ENCODE measurements at regions not wholly inside any gene's neighbourhood (a gene's known extent, or its start where the extent isn't known, plus 50 kb on each side); places are given as distances from the start of the nearest gene placed in this dataset.

- H3K14ac ChIP-seq (ENCODE audit: low read length in 2 of 2) = no peak overlapping the region
Measured at GRCh38 chr15:93762036-93762435, 469.3 kb upstream of the MCTP2 start.

GRCh38 chr15:93759629-93760028, 471.7 kb upstream of the MCTP2 start:
- WGBS = 43% methylated on average over 1 of the region's 3 CpGs
- H3K4ac ChIP-seq (ENCODE audit: low read depth in 1 of 2, low read length in 2 of 2) = no peak overlapping the region
- H3K14ac ChIP-seq (ENCODE audit: low read length in 2 of 2) = no peak overlapping the region
- no peak overlapping the region for H2AK5ac ChIP-seq (ENCODE audit: low read length, severe bottlenecking)
- no peaks in the 10 kb centered on the region for H3K79me1 ChIP-seq (replicated peaks; ENCODE audit: low read length, poor library complexity, severe bottlenecking)
- H3K27me3 ChIP-seq (ENCODE audit: control insufficient read depth in 1 of 2, insufficient read depth in 1 of 2, low read length in 2 of 2) = no peaks in the 10 kb centered on the region
- H3K27ac ChIP-seq (ENCODE audit: low read length, poor library complexity, severe bottlenecking) = no peak overlapping the region
- peaks cover 7% of the 10 kb centered on the region for H3K9me3 ChIP-seq (ENCODE audit: control insufficient read depth, low read length)
- H3K23ac ChIP-seq (ENCODE audit: low read length in 2 of 2) = no peak overlapping the region
- no peak for DNase-seq
- H3K4me2 ChIP-seq (ENCODE audit: low read length, poor library complexity, severe bottlenecking) = no peak overlapping the region
- H3K4me1 ChIP-seq (ENCODE audit: control insufficient read depth, insufficient read depth, low read depth, low read length) = no peaks in the 10 kb centered on the region
- no peak overlapping the region for H3K18ac ChIP-seq (ENCODE audit: low read depth in 1 of 2, low read length in 2 of 2)
- H2BK15ac ChIP-seq (ENCODE audit: low read depth, poor library complexity, severe bottlenecking) = no peak overlapping the region
- no peaks in the 10 kb centered on the region for H3K36me3 ChIP-seq (ENCODE audit: control insufficient read depth in 1 of 2, insufficient read depth in 2 of 2, low read depth in 1 of 2, low read length in 2 of 2)
- H2BK12ac ChIP-seq (ENCODE audit: low read length in 2 of 2) = no peak overlapping the region
- no peak overlapping the region for H3K4me3 ChIP-seq (ENCODE audit: insufficient read depth in 1 of 2, low read depth in 1 of 2, low read length in 2 of 2)
- no peak overlapping the region for H4K8ac ChIP-seq (ENCODE audit: low read length)
- no peak overlapping the region for H2BK120ac ChIP-seq (ENCODE audit: low read depth, low read length)
- no peak overlapping the region for H2BK5ac ChIP-seq (ENCODE audit: low read depth, low read length, poor library complexity, severe bottlenecking)
- no peak overlapping the region for H3K9ac ChIP-seq (ENCODE audit: low read length)
- H2AFZ ChIP-seq (ENCODE audit: low read depth, low read length) = no peak overlapping the region
- H4K91ac ChIP-seq (ENCODE audit: low read length) = no peak overlapping the region

More at GRCh38 chr15:93762036-93762435, 469.3 kb upstream of the MCTP2 start:
- no peak overlapping the region for H2BK15ac ChIP-seq (ENCODE audit: low read depth, poor library complexity, severe bottlenecking)
- no peak overlapping the region for H4K8ac ChIP-seq (ENCODE audit: low read length)
- no peak for DNase-seq
- no peak overlapping the region for H2BK120ac ChIP-seq (ENCODE audit: low read depth, low read length)
- H3K27ac ChIP-seq (ENCODE audit: low read length, poor library complexity, severe bottlenecking) = no peak overlapping the region
- H3K4ac ChIP-seq (ENCODE audit: low read depth in 1 of 2, low read length in 2 of 2) = no peak overlapping the region
- H3K79me1 ChIP-seq (replicated peaks; ENCODE audit: low read length, poor library complexity, severe bottlenecking) = no peaks in the 10 kb centered on the region
- H2BK12ac ChIP-seq (ENCODE audit: low read length in 2 of 2) = no peak overlapping the region
- WGBS = 89% methylated on average over 3 of the region's 3 CpGs
- H3K4me1 ChIP-seq (ENCODE audit: control insufficient read depth, insufficient read depth, low read depth, low read length) = no peaks in the 10 kb centered on the region
- H2AFZ ChIP-seq (ENCODE audit: low read depth, low read length) = no peak overlapping the region
- H3K4me3 ChIP-seq (ENCODE audit: insufficient read depth in 1 of 2, low read depth in 1 of 2, low read length in 2 of 2) = no peak overlapping the region
- peaks cover 5% of the 10 kb centered on the region for H3K9me3 ChIP-seq (ENCODE audit: control insufficient read depth, low read length)
- H3K18ac ChIP-seq (ENCODE audit: low read depth in 1 of 2, low read length in 2 of 2) = no peak overlapping the region
- H3K4me2 ChIP-seq (ENCODE audit: low read length, poor library complexity, severe bottlenecking) = no peak overlapping the region
- H2BK5ac ChIP-seq (ENCODE audit: low read depth, low read length, poor library complexity, severe bottlenecking) = no peak overlapping the region
- H3K9ac ChIP-seq (ENCODE audit: low read length) = no peak overlapping the region
- H2AK5ac ChIP-seq (ENCODE audit: low read length, severe bottlenecking) = no peak overlapping the region
- H3K27me3 ChIP-seq (ENCODE audit: control insufficient read depth in 1 of 2, insufficient read depth in 1 of 2, low read length in 2 of 2) = no peaks in the 10 kb centered on the region
- H3K36me3 ChIP-seq (ENCODE audit: control insufficient read depth in 1 of 2, insufficient read depth in 2 of 2, low read depth in 1 of 2, low read length in 2 of 2) = no peaks in the 10 kb centered on the region
- H3K23ac ChIP-seq (ENCODE audit: low read length in 2 of 2) = no peak overlapping the region
- no peak overlapping the region for H4K91ac ChIP-seq (ENCODE audit: low read length)

- H3K9ac ChIP-seq (ENCODE audit: low read length) = no peak overlapping the region
- no peak overlapping the region for H2BK12ac ChIP-seq (ENCODE audit: low read length in 2 of 2)
- H2AFZ ChIP-seq (ENCODE audit: low read depth, low read length) = no peak overlapping the region
- no peak overlapping the region for H2BK120ac ChIP-seq (ENCODE audit: low read depth, low read length)
- no peak overlapping the region for H3K14ac ChIP-seq (ENCODE audit: low read length in 2 of 2)
- H3K4me2 ChIP-seq (ENCODE audit: low read length, poor library complexity, severe bottlenecking) = no peak overlapping the region
- no peak overlapping the region for H3K4me3 ChIP-seq (ENCODE audit: insufficient read depth in 1 of 2, low read depth in 1 of 2, low read length in 2 of 2)
- no peak for DNase-seq
- no peak overlapping the region for H4K8ac ChIP-seq (ENCODE audit: low read length)
- no peak overlapping the region for H3K23ac ChIP-seq (ENCODE audit: low read length in 2 of 2)
- no peaks in the 10 kb centered on the region for H3K79me1 ChIP-seq (replicated peaks; ENCODE audit: low read length, poor library complexity, severe bottlenecking)
- no peak overlapping the region for H4K91ac ChIP-seq (ENCODE audit: low read length)
- H2BK15ac ChIP-seq (ENCODE audit: low read depth, poor library complexity, severe bottlenecking) = no peak overlapping the region
- no peak overlapping the region for H3K4ac ChIP-seq (ENCODE audit: low read depth in 1 of 2, low read length in 2 of 2)
- H2BK5ac ChIP-seq (ENCODE audit: low read depth, low read length, poor library complexity, severe bottlenecking) = no peak overlapping the region
- no peak overlapping the region for H3K27ac ChIP-seq (ENCODE audit: low read length, poor library complexity, severe bottlenecking)
- 69% methylated on average over 2 of the region's 2 CpGs for WGBS
- peaks cover 7% of the 10 kb centered on the region for H3K9me3 ChIP-seq (ENCODE audit: control insufficient read depth, low read length)
- H2AK5ac ChIP-seq (ENCODE audit: low read length, severe bottlenecking) = no peak overlapping the region
- no peaks in the 10 kb centered on the region for H3K36me3 ChIP-seq (ENCODE audit: control insufficient read depth in 1 of 2, insufficient read depth in 2 of 2, low read depth in 1 of 2, low read length in 2 of 2)
- no peaks in the 10 kb centered on the region for H3K4me1 ChIP-seq (ENCODE audit: control insufficient read depth, insufficient read depth, low read depth, low read length)
- no peak overlapping the region for H3K18ac ChIP-seq (ENCODE audit: low read depth in 1 of 2, low read length in 2 of 2)
- no peaks in the 10 kb centered on the region for H3K27me3 ChIP-seq (ENCODE audit: control insufficient read depth in 1 of 2, insufficient read depth in 1 of 2, low read length in 2 of 2)
Measured at GRCh38 chr15:93758824-93759223, 472.5 kb upstream of the MCTP2 start.

GRCh38 chr15:93748710-93749109, 482.7 kb upstream of the MCTP2 start:
- Histone ChIP-seq H2BK120ac (ENCODE audit: low read depth, low read length) (no peak overlapping the region), H3K27me3 (ENCODE audit: control insufficient read depth in 1 of 2, insufficient read depth in 1 of 2, low read length in 2 of 2) (no peaks in the 10 kb centered on the region), H3K4me2 (ENCODE audit: low read length, poor library complexity, severe bottlenecking) (no peak overlapping the region), H3K4me1 (ENCODE audit: control insufficient read depth, insufficient read depth, low read depth, low read length) (no peaks in the 10 kb centered on the region), H3K4ac (ENCODE audit: low read depth in 1 of 2, low read length in 2 of 2) (no peak overlapping the region), H3K79me1 (replicated peaks; ENCODE audit: low read length, poor library complexity, severe bottlenecking) (no peaks in the 10 kb centered on the region), H2BK15ac (ENCODE audit: low read depth, poor library complexity, severe bottlenecking) (no peak overlapping the region), H2AK5ac (ENCODE audit: low read length, severe bottlenecking) (no peak overlapping the region), H3K36me3 (ENCODE audit: control insufficient read depth in 1 of 2, insufficient read depth in 2 of 2, low read depth in 1 of 2, low read length in 2 of 2) (no peaks in the 10 kb centered on the region), H3K9me3 (ENCODE audit: control insufficient read depth, low read length) (peaks cover 27% of the 10 kb centered on the region), H3K14ac (ENCODE audit: low read length in 2 of 2) (no peak overlapping the region), H3K27ac (ENCODE audit: low read length, poor library complexity, severe bottlenecking) (no peak overlapping the region), H3K18ac (ENCODE audit: low read depth in 1 of 2, low read length in 2 of 2) (no peak overlapping the region), H2BK12ac (ENCODE audit: low read length in 2 of 2) (no peak overlapping the region), H2AFZ (ENCODE audit: low read depth, low read length) (no peak overlapping the region), H3K4me3 (ENCODE audit: insufficient read depth in 1 of 2, low read depth in 1 of 2, low read length in 2 of 2) (no peak overlapping the region), H2BK5ac (ENCODE audit: low read depth, low read length, poor library complexity, severe bottlenecking) (no peak overlapping the region), H4K8ac (ENCODE audit: low read length) (no peak overlapping the region), H4K91ac (ENCODE audit: low read length) (no peak overlapping the region), H3K9ac (ENCODE audit: low read length) (no peak overlapping the region), H3K23ac (ENCODE audit: low read length in 2 of 2) (no peak overlapping the region)
- DNase-seq = no peak
